GM12878 (cell line): ENCODE measurements at regions not wholly inside any gene's neighbourhood (a gene's known extent, or its start where the extent isn't known, plus 50 kb on each side); places are given as distances from the start of the nearest gene placed in this dataset.

Experiments
- ATAC-seq: fragments of 200-7000 bp; cut with Tn5 transposase; 3 replicates; pipeline ENCODE4 v1.9.1; 2020; ENCODE audit warnings: mild to moderate bottlenecking, moderate library complexity
- BruUV-seq: library from RNA; stranded (reverse); fragments of 400-500 nt; replicated peaks from 2 replicates; lab custom pipeline; 2021; lab: Mats Ljungman, UMichigan
- CTCF ChIA-PET: fragments of 300-600 bp; sonication (Branson Sonifier 250); formaldehyde crosslinking; extraction: SDS; loops from one replicate; lab custom pipeline; 2021; ENCODE audit warnings: inconsistent platforms; lab: Yijun Ruan, JAX
- POLR2A ChIA-PET: fragments of 350-600 bp; formaldehyde crosslinking; extraction: SDS; loops from one replicate; lab custom pipeline; 2021; ENCODE audit warnings: inconsistent platforms; lab: Charles Lee
- RAD21 ChIA-PET: fragments of 300-600 bp; sonication (Branson Sonifier 250); formaldehyde crosslinking; loops from one replicate; lab custom pipeline; 2023; ENCODE audit warnings: antibody characterized with exemption; ENCODE audit not compliant: unreplicated experiment; lab: Charles Lee
- SMC1A ChIA-PET: fragments of 300-600 bp; sonication (Branson Sonifier 250); formaldehyde crosslinking; loops from one replicate; lab custom pipeline; 2023; ENCODE audit not compliant: unreplicated experiment, uncharacterized antibody; lab: Charles Lee
- DNase-seq: peaks from one replicate; pipeline ENCODE4 v3.0.0-alpha.2; 2011; ENCODE audit warnings: low read depth, low spot score
- FAIRE-seq: peaks from 3 replicates; lab custom pipeline; 2011; peaks lifted over from hg19 to GRCh38; lab: Jason Lieb, UNC
- H2AFZ ChIP-seq: 2 replicates; pipeline ENCODE4 v1.6.0; 2011; ENCODE audit warnings: low read depth, low read length, control low read depth; ENCODE audit not compliant: control insufficient read depth
- H3K27ac ChIP-seq: 2 replicates; pipeline ENCODE4 v1.5.1; 2011; ENCODE audit warnings: control low read depth; ENCODE audit not compliant: control insufficient read depth, insufficient read depth
- H3K27me3 ChIP-seq, 2 experiments: replicated peaks in 1 of 2; 2 replicates each; pipeline versions ENCODE4 v1.6.0 to v1.6.1; 2011; ENCODE audit warnings: low read length in 1 of 2; ENCODE audit not compliant: control insufficient read depth in 2 of 2, insufficient read depth in 2 of 2
- H3K36me3 ChIP-seq, 2 experiments: 2 replicates each; pipeline ENCODE4 v1.5.1; 2011; ENCODE audit warnings: low read length in 1 of 2; ENCODE audit not compliant: control insufficient read depth in 2 of 2, insufficient read depth in 2 of 2
- H3K4me1 ChIP-seq: 2 replicates; pipeline ENCODE4 v1.6.1; 2011; ENCODE audit warnings: mild to moderate bottlenecking, low read length, moderate library complexity, mixed read lengths; ENCODE audit not compliant: control insufficient read depth, insufficient read depth
- H3K4me2 ChIP-seq: 2 replicates; pipeline ENCODE4 v1.6.0; 2011; ENCODE audit warnings: control low read depth; ENCODE audit not compliant: control insufficient read depth, insufficient read depth
- H3K4me3 ChIP-seq: fragments of 200-600 bp; sonication (generic); 2 replicates; pipeline ENCODE4 v1.5.1; 2016
- H3K79me2 ChIP-seq: 2 replicates; pipeline ENCODE4 v1.6.0; 2011; ENCODE audit warnings: low read length; ENCODE audit not compliant: control insufficient read depth, insufficient read depth
- H3K9ac ChIP-seq: 2 replicates; pipeline ENCODE4 v1.8.0; 2011; ENCODE audit warnings: low read length, control low read depth, mixed read lengths; ENCODE audit not compliant: control insufficient read depth, insufficient read depth
- H3K9me3 ChIP-seq: replicated peaks from 3 replicates; pipeline ENCODE4 v1.5.1; 2011; ENCODE audit warnings: mild to moderate bottlenecking, low read length; ENCODE audit not compliant: control insufficient read depth, insufficient read depth
- H4K20me1 ChIP-seq: 2 replicates; pipeline ENCODE4 v1.6.0; 2011; ENCODE audit not compliant: control insufficient read depth, insufficient read depth
- HDGF ChIP-seq: fragments of 450-650 bp; IDR thresholded peaks from 2 replicates; pipeline ENCODE4 v1.6.1; 2016; ENCODE audit warnings: antibody characterized with exemption
- JUND ChIP-seq: IDR thresholded peaks from 2 replicates; pipeline ENCODE4 v1.6.1; 2012; ENCODE audit warnings: low read depth, mild to moderate bottlenecking, low read length, improper control_type of control experiment, moderate library complexity
- PKNOX1 ChIP-seq: fragments of 450-650 bp; IDR thresholded peaks from 2 replicates; pipeline ENCODE4 v1.6.1; 2016; ENCODE audit warnings: mild to moderate bottlenecking
- RAD21 ChIP-seq: IDR thresholded peaks from 2 replicates; pipeline ENCODE4 v1.6.1; 2011; ENCODE audit warnings: mild to moderate bottlenecking, low read depth, low read length, moderate library complexity; ENCODE audit not compliant: insufficient read depth
- SMC3 ChIP-seq: IDR thresholded peaks from 2 replicates; pipeline ENCODE4 v1.6.1; 2011; ENCODE audit warnings: low read length, improper control_type of control experiment, borderline replicate concordance
- STAT3 ChIP-seq: IDR thresholded peaks from 2 replicates; pipeline ENCODE4 v1.6.1; 2011; ENCODE audit warnings: low read depth, low read length, improper control_type of control experiment
- WGBS: methylation state at CpG from one replicate; pipeline ENCODE4 v1.1.6; 2016; ENCODE audit warnings: low lambda C conversion rate; ENCODE audit not compliant: insufficient replicate concordance, insufficient coverage; ENCODE audit errors: missing lambda C conversion rate; 5-methylcytosine and 5-hydroxymethylcytosine counted together
- in situ Hi-C: fragments of 300-500 bp; cut with MboI; formaldehyde crosslinking; loops from 9 replicates; pipeline ENCODE4 v1.14.3; 2018; ENCODE audit warnings: mixed read lengths
- intact Hi-C: fragments of 100-400 bp; cut with micrococcal nuclease; formaldehyde crosslinking; loops from one replicate; pipeline ENCODE4 v1.14.2; 2022; ENCODE audit not compliant: unreplicated experiment
- TF ChIP-seq, protein P1 (sequence below): fragments of 450-650 bp; formaldehyde crosslinking; IDR thresholded peaks from 2 replicates; pipeline ENCODE4 v1.4.0; 2022; ENCODE audit warnings: mild to moderate bottlenecking, moderate library complexity

DNA sequence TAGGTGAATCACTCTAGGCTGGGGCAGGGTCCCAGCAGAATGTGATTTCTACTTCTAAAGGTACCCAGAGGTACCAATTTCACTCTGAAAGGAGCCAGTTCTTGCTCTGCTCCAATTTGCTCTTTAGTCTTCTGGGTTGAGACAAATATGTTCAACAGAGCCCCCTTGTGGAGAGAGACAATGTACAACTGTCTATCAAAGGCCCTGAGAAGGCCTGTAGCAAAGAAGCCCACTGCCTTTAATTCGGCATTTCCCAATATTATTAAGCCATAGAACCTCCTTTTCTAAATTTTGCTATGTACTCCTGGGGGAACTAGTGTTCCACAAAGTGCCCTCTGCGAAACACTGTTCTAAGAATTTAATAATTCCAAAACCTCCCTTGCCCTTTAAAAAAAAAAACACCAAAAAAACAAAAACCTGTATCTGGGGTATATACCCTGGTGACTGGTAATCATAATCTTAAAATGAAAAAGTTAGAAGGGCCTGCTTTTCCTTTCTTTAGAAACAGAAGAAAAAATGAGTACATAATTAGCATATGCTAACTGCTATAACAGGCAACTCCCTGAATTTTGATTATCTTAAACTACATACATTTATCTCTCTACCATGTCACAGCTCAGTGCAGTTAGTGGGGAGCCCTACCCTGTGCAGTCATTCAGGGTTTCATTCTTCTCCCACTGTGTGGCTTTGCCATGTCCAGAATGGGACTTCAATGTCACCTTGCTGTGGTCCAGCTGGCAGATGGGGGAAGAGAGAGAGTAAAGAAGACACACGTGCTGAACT lies 160.9 kb upstream of the BMPER start (continued):
- TF ChIP-seq, protein P1, sequence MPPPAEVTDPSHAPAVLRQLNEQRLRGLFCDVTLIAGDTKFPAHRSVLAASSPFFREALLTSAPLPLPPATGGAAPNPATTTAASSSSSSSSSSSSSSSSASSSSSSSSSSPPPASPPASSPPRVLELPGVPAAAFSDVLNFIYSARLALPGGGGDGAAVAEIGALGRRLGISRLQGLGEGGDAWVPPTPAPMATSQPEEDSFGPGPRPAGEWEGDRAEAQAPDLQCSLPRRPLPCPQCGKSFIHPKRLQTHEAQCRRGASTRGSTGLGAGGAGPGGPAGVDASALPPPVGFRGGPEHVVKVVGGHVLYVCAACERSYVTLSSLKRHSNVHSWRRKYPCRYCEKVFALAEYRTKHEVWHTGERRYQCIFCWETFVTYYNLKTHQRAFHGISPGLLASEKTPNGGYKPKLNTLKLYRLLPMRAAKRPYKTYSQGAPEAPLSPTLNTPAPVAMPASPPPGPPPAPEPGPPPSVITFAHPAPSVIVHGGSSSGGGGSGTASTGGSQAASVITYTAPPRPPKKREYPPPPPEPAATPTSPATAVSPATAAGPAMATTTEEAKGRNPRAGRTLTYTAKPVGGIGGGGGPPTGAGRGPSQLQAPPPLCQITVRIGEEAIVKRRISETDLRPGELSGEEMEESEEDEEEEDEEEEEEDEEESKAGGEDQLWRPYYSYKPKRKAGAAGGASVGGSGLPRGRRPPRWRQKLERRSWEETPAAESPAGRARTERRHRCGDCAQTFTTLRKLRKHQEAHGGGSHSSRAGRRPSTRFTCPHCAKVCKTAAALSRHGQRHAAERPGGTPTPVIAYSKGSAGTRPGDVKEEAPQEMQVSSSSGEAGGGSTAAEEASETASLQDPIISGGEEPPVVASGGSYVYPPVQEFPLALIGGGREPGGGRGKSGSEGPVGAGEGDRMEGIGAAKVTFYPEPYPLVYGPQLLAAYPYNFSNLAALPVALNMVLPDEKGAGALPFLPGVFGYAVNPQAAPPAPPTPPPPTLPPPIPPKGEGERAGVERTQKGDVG, result no peak
- peak; percentile 60 for TF ChIP-seq RAD21
- TF ChIP-seq PKNOX1, result peak; percentile 25; the same call in 1 of the 2 replicates
- peak; percentile 51 for TF ChIP-seq SMC3

GRCh38 chr7:33745934-33746333 lies 159.4 kb upstream of the BMPER start:
- ChIA-PET POLR2A (no interaction called here), RAD21 (interaction anchor here (1.5 to 1.9 kb wide), 2 partner anchors 287 to 322 kb away, joined by 3 to 9 read pairs; no protein-coding TSS in a partner anchor), CTCF (interaction anchor here (0.7 to 3.0 kb wide), 4 partner anchors 10 to 324 kb away, joined by 3 to 12 read pairs (median 6); no protein-coding TSS in a partner anchor), SMC1A (interaction anchor here (0.9 to 1.6 kb wide), 2 partner anchors 12 to 503 kb away, joined by 3 read pairs; no protein-coding TSS in a partner anchor)
- no peaks in the 10 kb centered on the region for H3K36me3 ChIP-seq
- peaks cover 8% of the 10 kb centered on the region; the same call in 1 of the 2 replicates for H3K4me1 ChIP-seq
- no peak overlapping the region for H3K4me3 ChIP-seq
- H3K9ac ChIP-seq, result no peak overlapping the region
- H3K4me2 ChIP-seq, result no peak overlapping the region
- no peaks in the 10 kb centered on the region for H3K27me3 ChIP-seq
- BruUV-seq, result no TSS peak
- intact Hi-C loops (loop anchor here (10.0 kb wide), 1 partner anchor 291 kb away; no protein-coding TSS in a partner anchor), in situ Hi-C loops (no loop called here)
- H3K9me3 ChIP-seq, result no peaks in the 10 kb centered on the region
- DNase-seq (no peak), FAIRE-seq (no peak), ATAC-seq (no peak)
- no peak overlapping the region for H2AFZ ChIP-seq
- no peak overlapping the region for H3K27ac ChIP-seq
- no peaks in the 10 kb centered on the region for H3K79me2 ChIP-seq
- H4K20me1 ChIP-seq, result no peaks in the 10 kb centered on the region
- no peak for TF ChIP-seq HDGF
- TF ChIP-seq STAT3, result no peak
- no peak for TF ChIP-seq JUND
- WGBS, result 22% methylated on average over 3 of the region's 3 CpGs
